ENCODE measurements at regions not wholly inside any gene's neighbourhood (a gene's known extent, or its start where the extent isn't known, plus 50 kb on each side); places are given as distances from the start of the nearest gene placed in this dataset.

GRCh38 chr1:82145656-82146055, 344.9 kb downstream of the ADGRL2 start:
- TF ChIP-seq, protein P1, sequence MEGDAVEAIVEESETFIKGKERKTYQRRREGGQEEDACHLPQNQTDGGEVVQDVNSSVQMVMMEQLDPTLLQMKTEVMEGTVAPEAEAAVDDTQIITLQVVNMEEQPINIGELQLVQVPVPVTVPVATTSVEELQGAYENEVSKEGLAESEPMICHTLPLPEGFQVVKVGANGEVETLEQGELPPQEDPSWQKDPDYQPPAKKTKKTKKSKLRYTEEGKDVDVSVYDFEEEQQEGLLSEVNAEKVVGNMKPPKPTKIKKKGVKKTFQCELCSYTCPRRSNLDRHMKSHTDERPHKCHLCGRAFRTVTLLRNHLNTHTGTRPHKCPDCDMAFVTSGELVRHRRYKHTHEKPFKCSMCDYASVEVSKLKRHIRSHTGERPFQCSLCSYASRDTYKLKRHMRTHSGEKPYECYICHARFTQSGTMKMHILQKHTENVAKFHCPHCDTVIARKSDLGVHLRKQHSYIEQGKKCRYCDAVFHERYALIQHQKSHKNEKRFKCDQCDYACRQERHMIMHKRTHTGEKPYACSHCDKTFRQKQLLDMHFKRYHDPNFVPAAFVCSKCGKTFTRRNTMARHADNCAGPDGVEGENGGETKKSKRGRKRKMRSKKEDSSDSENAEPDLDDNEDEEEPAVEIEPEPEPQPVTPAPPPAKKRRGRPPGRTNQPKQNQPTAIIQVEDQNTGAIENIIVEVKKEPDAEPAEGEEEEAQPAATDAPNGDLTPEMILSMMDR (IDR thresholded peaks at IDR 0.05): no peak
- TF ChIP-seq POLR2A (IDR thresholded peaks at IDR 0.05): no peak
- TF ChIP-seq POLR2AphosphoS5 (IDR thresholded peaks at IDR 0.05): no peak
- no peak for TF ChIP-seq EP300 (IDR thresholded peaks at IDR 0.05)

Measured in stomach (tissue), 4 donors.